T-cell (primary cell): ENCODE measurements at regions not wholly inside any gene's neighbourhood (a gene's known extent, or its start where the extent isn't known, plus 50 kb on each side); places are given as distances from the start of the nearest gene placed in this dataset.

ENCODE experiments used
- ATAC-seq, 4 experiments: fragments of 200-7000 bp in 3 of 4; fragments of 150-1000 bp in 1 of 4; cut with Tn5 transposase; replicated peaks in 1 of 4; 1 replicate in 3 of 4; 2 replicates in 1 of 4; pipeline ENCODE4 v1.10.0; 2021; ENCODE audit warnings: moderate library complexity in 3 of 4, mild to moderate bottlenecking in 2 of 4, moderate number of reproducible peaks in 1 of 4
- CTCF ChIA-PET, 2 donors: fragments of 300-600 bp; sonication (Branson Sonifier 250); formaldehyde crosslinking; loops; one replicate each; lab custom pipeline; 2022; ENCODE audit warnings: antibody characterized with exemption in 2 of 2; lab: Charles Lee
- POLR2A ChIA-PET, 2 donors: fragments of 300-600 bp; sonication (Branson Sonifier 250); formaldehyde crosslinking; loops; one replicate each; lab custom pipeline; 2022; ENCODE audit warnings: antibody characterized with exemption in 2 of 2; lab: Charles Lee
- DNase-seq, 35 experiments: peaks; one replicate each; pipeline versions ENCODE4 v3.0.0 to v3.0.0-alpha.2; 2013 to 2023
- H3K27ac ChIP-seq: one replicate; pipeline ENCODE4 v1.5.1; 2013; ENCODE audit warnings: low read length
- H3K27me3 ChIP-seq, 2 experiments: replicated peaks in 1 of 2; 1 replicate in 1 of 2; 2 replicates in 1 of 2; pipeline versions ENCODE4 v1.6.1 to v1.7.0; 2013; ENCODE audit warnings: low read length in 1 of 2, mixed read lengths in 1 of 2; ENCODE audit not compliant: control insufficient read depth in 2 of 2, insufficient read depth in 2 of 2; ENCODE audit errors: extremely low read depth in 1 of 2
- H3K36me3 ChIP-seq, 2 donors: 1 replicate in 1 of 2; 2 replicates in 1 of 2; pipeline versions ENCODE4 v1.6.1 to v1.7.0; 2013; ENCODE audit warnings: low read length in 1 of 2; ENCODE audit not compliant: control insufficient read depth in 2 of 2, insufficient read depth in 1 of 2; ENCODE audit errors: extremely low read depth in 1 of 2
- H3K4me1 ChIP-seq, 2 experiments: 1 replicate in 1 of 2; 2 replicates in 1 of 2; pipeline versions ENCODE4 v1.6.1 to v1.7.0; 2013; ENCODE audit warnings: low read length in 2 of 2, mixed read lengths in 1 of 2; ENCODE audit not compliant: insufficient read depth in 2 of 2, control insufficient read depth in 1 of 2; ENCODE audit errors: extremely low read depth in 1 of 2
- H3K4me3 ChIP-seq, 2 donors: 1 replicate in 1 of 2; 2 replicates in 1 of 2; pipeline versions ENCODE4 v1.5.1 to v1.7.0; 2013; ENCODE audit warnings: mild to moderate bottlenecking in 2 of 2, low read length in 1 of 2, moderate library complexity in 1 of 2; ENCODE audit not compliant: control insufficient read depth in 1 of 2; ENCODE audit errors: extremely low read depth in 1 of 2
- H3K9me3 ChIP-seq: 2 replicates; pipeline ENCODE4 v1.7.0; 2013
- H3K27ac Mint-ChIP-seq, 2 donors: one replicate each; pipeline ENCODE4 v1.8.0; 2020 to 2021; ENCODE audit warnings: mild to moderate bottlenecking in 2 of 2, mixed read lengths in 2 of 2
- H3K27me3 Mint-ChIP-seq, 2 donors: one replicate each; pipeline ENCODE4 v1.8.0; 2021 to 2022; ENCODE audit warnings: mixed read lengths in 2 of 2
- H3K36me3 Mint-ChIP-seq: one replicate; pipeline ENCODE4 v1.8.0; 2021; ENCODE audit warnings: mixed read lengths
- H3K4me1 Mint-ChIP-seq, 3 donors: one replicate each; pipeline ENCODE4 v1.8.0; 2020 to 2022; ENCODE audit warnings: mixed read lengths in 3 of 3, mild to moderate bottlenecking in 1 of 3
- H3K4me3 Mint-ChIP-seq, 3 donors: one replicate each; pipeline ENCODE4 v1.8.0; 2020 to 2022; ENCODE audit warnings: mild to moderate bottlenecking in 3 of 3, mixed read lengths in 3 of 3, moderate library complexity in 3 of 3
- H3K9me3 Mint-ChIP-seq, 3 donors: one replicate each; pipeline ENCODE4 v1.8.0; 2020 to 2022; ENCODE audit warnings: mixed read lengths in 3 of 3
- WGBS: methylation state at CpG from one replicate; pipeline ENCODE4 v1.1.5; 2013; ENCODE audit warnings: missing lambda C conversion rate; ENCODE audit not compliant: insufficient coverage; 5-methylcytosine and 5-hydroxymethylcytosine counted together

GRCh38 chr16:9593440-9593839 is 502.0 kb downstream of the HAPSTR1 start:
- no peaks in the 10 kb centered on the region for H3K9me3 ChIP-seq
- no peaks in the 10 kb centered on the region for H3K4me1 Mint-ChIP-seq
- no peaks in the 10 kb centered on the region for H3K27me3 Mint-ChIP-seq
- ChIA-PET CTCF (no interaction called here), POLR2A (interaction anchor here in 1 of 2 donors (0.7 kb wide), 1 partner anchor 110 kb away, joined by 3 read pairs; no protein-coding TSS in a partner anchor)
- no peak overlapping the region for H3K27ac Mint-ChIP-seq
- H3K36me3 ChIP-seq = no peaks in the 10 kb centered on the region
- H3K4me1 ChIP-seq = no peaks in the 10 kb centered on the region
- WGBS = no CpG with 5 or more reads among the region's 1 CpG
- no peak overlapping the region for H3K27ac ChIP-seq
- H3K36me3 Mint-ChIP-seq = no peaks in the 10 kb centered on the region
- ATAC-seq (no peak), DNase-seq (no peak)
- H3K4me3 ChIP-seq = no peak overlapping the region
- H3K9me3 Mint-ChIP-seq = peaks cover 6 to 15% (median 12%) of the 10 kb centered on the region in 3 donors
- H3K4me3 Mint-ChIP-seq = no peak overlapping the region
- H3K27me3 ChIP-seq = no peaks in the 10 kb centered on the region

- no peak for DNase-seq
- H3K27me3 Mint-ChIP-seq = no peaks in the 10 kb centered on the region
- CTCF ChIA-PET = no interaction called here
- H3K9me3 ChIP-seq = no peaks in the 10 kb centered on the region
- no peaks in the 10 kb centered on the region for H3K4me1 ChIP-seq
- H3K36me3 ChIP-seq = no peaks in the 10 kb centered on the region
- ATAC-seq = no peak
- H3K4me1 Mint-ChIP-seq = no peaks in the 10 kb centered on the region
- no peak overlapping the region for H3K27ac ChIP-seq
- H3K36me3 Mint-ChIP-seq = no peaks in the 10 kb centered on the region
- peaks cover 6 to 15% (median 12%) of the 10 kb centered on the region in 3 donors for H3K9me3 Mint-ChIP-seq
- no peak overlapping the region for H3K27ac Mint-ChIP-seq
- POLR2A ChIA-PET = no interaction called here
- no peak overlapping the region for H3K4me3 Mint-ChIP-seq
- 40% methylated on average over 1 of the region's 2 CpGs for WGBS
- H3K4me3 ChIP-seq = no peak overlapping the region
- H3K27me3 ChIP-seq = no peaks in the 10 kb centered on the region
These were observed 502.6 kb downstream of the HAPSTR1 start for GRCh38 chr16:9594047-9594446.

- no CpG with 5 or more reads among the region's 2 CpGs for WGBS
- ChIA-PET POLR2A (no interaction called here), CTCF (no interaction called here)
- Histone ChIP-seq H3K27ac (no peak overlapping the region), H3K27me3 (no peaks in the 10 kb centered on the region), H3K36me3 (no peaks in the 10 kb centered on the region), H3K4me1 (no peaks in the 10 kb centered on the region), H3K9me3 (no peaks in the 10 kb centered on the region), H3K4me3 (no peak overlapping the region)
- Mint-ChIP-seq H3K4me1 (no peaks in the 10 kb centered on the region), H3K9me3 (peaks cover 6 to 15% (median 12%) of the 10 kb centered on the region in 3 donors), H3K27me3 (no peaks in the 10 kb centered on the region), H3K27ac (no peak overlapping the region), H3K36me3 (no peaks in the 10 kb centered on the region), H3K4me3 (no peak overlapping the region)
- ATAC-seq = no peak
- DNase-seq = no peak
These were observed 503.5 kb downstream of the HAPSTR1 start for GRCh38 chr16:9594946-9595345.

GRCh38 chr16:9595393-9595792 is 503.9 kb downstream of the HAPSTR1 start:
- Histone ChIP-seq H3K4me3 (no peak overlapping the region), H3K36me3 (no peaks in the 10 kb centered on the region), H3K27ac (no peak overlapping the region), H3K4me1 (no peaks in the 10 kb centered on the region), H3K27me3 (no peaks in the 10 kb centered on the region), H3K9me3 (no peaks in the 10 kb centered on the region)
- Mint-ChIP-seq H3K4me1 (no peaks in the 10 kb centered on the region), H3K27ac (no peak overlapping the region), H3K9me3 (peaks cover 3 to 12% (median 9%) of the 10 kb centered on the region in 3 donors), H3K27me3 (no peaks in the 10 kb centered on the region), H3K4me3 (no peak overlapping the region), H3K36me3 (no peaks in the 10 kb centered on the region)
- DNase-seq (no peak), ATAC-seq (no peak)
- ChIA-PET CTCF (no interaction called here), POLR2A (no interaction called here)
- no CpG with 5 or more reads among the region's 3 CpGs for WGBS

- H3K27me3 ChIP-seq = no peaks in the 10 kb centered on the region
- Mint-ChIP-seq H3K36me3 (no peaks in the 10 kb centered on the region), H3K9me3 (peaks cover 0 to 10% (median 0%) of the 10 kb centered on the region in 3 donors), H3K27ac (no peak overlapping the region), H3K4me1 (no peaks in the 10 kb centered on the region), H3K4me3 (no peak overlapping the region), H3K27me3 (no peaks in the 10 kb centered on the region)
- no peaks in the 10 kb centered on the region for H3K9me3 ChIP-seq
- no CpG with 5 or more reads among the region's 4 CpGs for WGBS
- CTCF ChIA-PET = interaction anchor here in 1 of 2 donors (0.6 kb wide), 1 partner anchor 41 kb away, joined by 4 read pairs; no protein-coding TSS in a partner anchor
- H3K4me1 ChIP-seq = no peaks in the 10 kb centered on the region
- no peaks in the 10 kb centered on the region for H3K36me3 ChIP-seq
- ATAC-seq (no peak), DNase-seq (no peak)
- no peak overlapping the region for H3K27ac ChIP-seq
- POLR2A ChIA-PET = no interaction called here
- no peak overlapping the region for H3K4me3 ChIP-seq
These were observed 505.3 kb downstream of the HAPSTR1 start for GRCh38 chr16:9596788-9597187.

- no peak overlapping the region for H3K4me3 Mint-ChIP-seq
- no peaks in the 10 kb centered on the region for H3K27me3 ChIP-seq
- WGBS = 17% methylated on average over 1 of the region's 9 CpGs
- ChIA-PET POLR2A (no interaction called here), CTCF (no interaction called here)
- no peaks in the 10 kb centered on the region for H3K4me1 ChIP-seq
- H3K27ac Mint-ChIP-seq = no peak overlapping the region
- no peak overlapping the region for H3K27ac ChIP-seq
- no peaks in the 10 kb centered on the region for H3K4me1 Mint-ChIP-seq
- DNase-seq (no peak), ATAC-seq (no peak)
- no peaks in the 10 kb centered on the region for H3K9me3 ChIP-seq
- H3K9me3 Mint-ChIP-seq = peaks cover 0 to 10% (median 0%) of the 10 kb centered on the region in 3 donors
- no peaks in the 10 kb centered on the region for H3K36me3 Mint-ChIP-seq
- H3K27me3 Mint-ChIP-seq = no peaks in the 10 kb centered on the region
- H3K36me3 ChIP-seq = no peaks in the 10 kb centered on the region
- no peak overlapping the region for H3K4me3 ChIP-seq
These were observed 506.7 kb downstream of the HAPSTR1 start for GRCh38 chr16:9597967-9598730.
